ENCODE measurements at regions not wholly inside any gene's neighbourhood (a gene's known extent, or its start where the extent isn't known, plus 50 kb on each side); places are given as distances from the start of the nearest gene placed in this dataset.

DNA sequence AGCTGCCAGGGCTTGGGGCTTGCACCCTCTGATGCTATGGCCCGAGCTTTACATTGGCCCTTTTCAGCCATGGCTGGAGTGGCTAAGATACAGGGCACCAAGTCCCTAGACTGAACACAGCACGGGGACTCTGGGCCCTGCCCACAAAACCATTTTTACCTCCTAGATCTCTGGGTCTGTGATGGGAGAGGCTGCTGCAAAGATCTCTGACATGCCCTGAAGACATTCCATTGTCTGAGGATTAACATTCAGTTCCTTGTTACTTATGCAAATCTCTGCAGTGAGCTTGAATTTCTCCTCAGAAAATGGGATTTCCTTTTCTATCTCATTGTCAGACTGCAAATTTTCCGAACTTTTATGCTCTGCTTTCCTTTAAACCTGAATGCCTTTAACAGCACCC lies 337.0 kb upstream of the SMC2 start:
- Histone ChIP-seq H3K27me3 (ENCODE audit: insufficient read depth, low read depth) (no peaks in the 10 kb centered on the region), H3K79me2 (ENCODE audit: low read depth) (no peaks in the 10 kb centered on the region), H3K9me3 (ENCODE audit: insufficient read depth, low read depth) (no peaks in the 10 kb centered on the region), H3K4me1 (replicated peaks; ENCODE audit: insufficient read depth) (no peaks in the 10 kb centered on the region), H3K9me2 (ENCODE audit: insufficient read depth) (no peaks in the 10 kb centered on the region), H2AFZ (no peak overlapping the region), H3K4me3 (no peak overlapping the region), H3K36me3 (ENCODE audit: low read depth) (no peaks in the 10 kb centered on the region), H3K27ac (no peak overlapping the region), H3F3A (ENCODE audit: insufficient read depth, low read depth) (no peaks in the 10 kb centered on the region), H3K4me2 (no peak overlapping the region), H4K20me1 (ENCODE audit: insufficient read depth) (no peaks in the 10 kb centered on the region)
- CTCF ChIA-PET, result no interaction called here
- no peak for DNase-seq
- POLR2A ChIA-PET (ENCODE audit: unreplicated experiment), result no interaction called here
- intact Hi-C loops (cut with micrococcal nuclease; ENCODE audit: unreplicated experiment), result no loop called here
- BruUV-seq (replicated peaks), result no TSS peak
- TF ChIP-seq, protein P1, sequence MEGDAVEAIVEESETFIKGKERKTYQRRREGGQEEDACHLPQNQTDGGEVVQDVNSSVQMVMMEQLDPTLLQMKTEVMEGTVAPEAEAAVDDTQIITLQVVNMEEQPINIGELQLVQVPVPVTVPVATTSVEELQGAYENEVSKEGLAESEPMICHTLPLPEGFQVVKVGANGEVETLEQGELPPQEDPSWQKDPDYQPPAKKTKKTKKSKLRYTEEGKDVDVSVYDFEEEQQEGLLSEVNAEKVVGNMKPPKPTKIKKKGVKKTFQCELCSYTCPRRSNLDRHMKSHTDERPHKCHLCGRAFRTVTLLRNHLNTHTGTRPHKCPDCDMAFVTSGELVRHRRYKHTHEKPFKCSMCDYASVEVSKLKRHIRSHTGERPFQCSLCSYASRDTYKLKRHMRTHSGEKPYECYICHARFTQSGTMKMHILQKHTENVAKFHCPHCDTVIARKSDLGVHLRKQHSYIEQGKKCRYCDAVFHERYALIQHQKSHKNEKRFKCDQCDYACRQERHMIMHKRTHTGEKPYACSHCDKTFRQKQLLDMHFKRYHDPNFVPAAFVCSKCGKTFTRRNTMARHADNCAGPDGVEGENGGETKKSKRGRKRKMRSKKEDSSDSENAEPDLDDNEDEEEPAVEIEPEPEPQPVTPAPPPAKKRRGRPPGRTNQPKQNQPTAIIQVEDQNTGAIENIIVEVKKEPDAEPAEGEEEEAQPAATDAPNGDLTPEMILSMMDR (conservative IDR thresholded peaks at IDR 0.05), result no peak
- TF ChIP-seq EZH2 (IDR thresholded peaks at IDR 0.05; ENCODE audit: low read depth), result no peak

GRCh38 chr9:103761466-103761865 lies 332.6 kb upstream of the SMC2 start:
- POLR2A ChIA-PET (ENCODE audit: unreplicated experiment), result no interaction called here
- BruUV-seq (replicated peaks), result no TSS peak

DNA sequence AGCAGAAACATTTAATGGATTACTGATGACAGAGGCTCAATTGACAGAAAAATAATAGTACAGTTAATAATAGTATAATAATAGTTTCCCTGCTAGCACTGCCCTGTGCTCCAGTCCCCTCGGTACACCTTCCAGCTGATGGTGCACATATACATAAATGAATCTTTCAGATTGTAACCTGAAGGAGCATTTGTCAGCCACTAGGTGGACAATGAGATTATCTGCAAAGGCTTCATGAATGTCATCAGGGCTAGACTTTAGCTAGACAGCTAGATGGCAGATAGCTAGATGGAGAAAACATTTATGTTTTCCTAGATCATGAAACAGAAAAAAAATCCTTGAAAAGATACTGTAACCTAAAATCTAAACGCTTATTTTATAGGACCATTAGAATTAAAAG lies 304.4 kb upstream of the SMC2 start:
- Histone ChIP-seq H4K20me1 (ENCODE audit: insufficient read depth) (no peaks in the 10 kb centered on the region), H3K9me3 (ENCODE audit: insufficient read depth, low read depth) (no peaks in the 10 kb centered on the region), H3K36me3 (ENCODE audit: low read depth) (no peaks in the 10 kb centered on the region), H2AFZ (no peak overlapping the region), H3K27me3 (ENCODE audit: insufficient read depth, low read depth) (no peaks in the 10 kb centered on the region), H3K4me3 (no peak overlapping the region), H3K4me2 (no peak overlapping the region), H3F3A (ENCODE audit: insufficient read depth, low read depth) (no peaks in the 10 kb centered on the region), H3K79me2 (ENCODE audit: low read depth) (no peaks in the 10 kb centered on the region), H3K9me2 (ENCODE audit: insufficient read depth) (no peaks in the 10 kb centered on the region), H3K27ac (no peak overlapping the region), H3K4me1 (replicated peaks; ENCODE audit: insufficient read depth) (no peaks in the 10 kb centered on the region)
- POLR2A ChIA-PET (ENCODE audit: unreplicated experiment), result no interaction called here
- no peak for DNase-seq
- intact Hi-C loops (cut with micrococcal nuclease; ENCODE audit: unreplicated experiment), result no loop called here
- no TSS peak for BruUV-seq (replicated peaks)
- CTCF ChIA-PET, result interaction anchor here (0.6 kb wide), 1 partner anchor 1649 kb away, joined by 4 read pairs; no protein-coding TSS in a partner anchor
- no peak for TF ChIP-seq EZH2 (IDR thresholded peaks at IDR 0.05; ENCODE audit: low read depth)
- TF ChIP-seq, protein P1 (conservative IDR thresholded peaks at IDR 0.05), result peak; percentile 64

More at GRCh38 chr9:103761466-103761865, 332.6 kb upstream of the SMC2 start:
- Histone ChIP-seq H3K27ac (no peak overlapping the region), H3K4me1 (replicated peaks; ENCODE audit: insufficient read depth) (no peaks in the 10 kb centered on the region), H2AFZ (no peak overlapping the region), H3K36me3 (ENCODE audit: low read depth) (no peaks in the 10 kb centered on the region), H3K9me2 (ENCODE audit: insufficient read depth) (no peaks in the 10 kb centered on the region), H4K20me1 (ENCODE audit: insufficient read depth) (no peaks in the 10 kb centered on the region), H3F3A (ENCODE audit: insufficient read depth, low read depth) (no peaks in the 10 kb centered on the region), H3K9me3 (ENCODE audit: insufficient read depth, low read depth) (no peaks in the 10 kb centered on the region; the same call in 1 of the 2 replicates), H3K4me3 (no peak overlapping the region), H3K27me3 (ENCODE audit: insufficient read depth, low read depth) (no peaks in the 10 kb centered on the region), H3K79me2 (ENCODE audit: low read depth) (no peaks in the 10 kb centered on the region), H3K4me2 (no peak overlapping the region)
- CTCF ChIA-PET, result no interaction called here
- no peak for TF ChIP-seq EZH2 (IDR thresholded peaks at IDR 0.05; ENCODE audit: low read depth)
- TF ChIP-seq, protein P1 (conservative IDR thresholded peaks at IDR 0.05), result no peak
- intact Hi-C loops (cut with micrococcal nuclease; ENCODE audit: unreplicated experiment), result no loop called here
- no peak for DNase-seq

Data from PC-9 (cell line).